CD4-positive, CD25-positive, alpha-beta regulatory T cell (primary cell): ENCODE measurements at regions not wholly inside any gene's neighbourhood (a gene's known extent, or its start where the extent isn't known, plus 50 kb on each side); places are given as distances from the start of the nearest gene placed in this dataset.

Experiments used
- ATAC-seq, 2 donors: fragments of 150-1000 bp; cut with Tn5 transposase; one replicate each; pipeline ENCODE4 v1.10.0; 2021; ENCODE audit warnings: low read depth in 2 of 2, moderate number of reproducible peaks in 2 of 2, moderate library complexity in 1 of 2
- DNase-seq, 3 donors: peaks; one replicate each; pipeline versions ENCODE4 v3.0.0 to v3.0.0-alpha.2; 2012 to 2022; ENCODE audit warnings: mixed read lengths in 1 of 3
- H3K27ac ChIP-seq: one replicate; pipeline ENCODE4 v1.7.0; 2013; ENCODE audit warnings: mild to moderate bottlenecking, low read length; ENCODE audit not compliant: insufficient read depth, poor library complexity, severe bottlenecking
- H3K27me3 ChIP-seq: one replicate; pipeline ENCODE4 v1.7.0; 2013; ENCODE audit warnings: low read length; ENCODE audit not compliant: control insufficient read depth, insufficient read depth
- H3K36me3 ChIP-seq: one replicate; pipeline ENCODE4 v1.7.0; 2013; ENCODE audit warnings: mild to moderate bottlenecking, low read length, moderate library complexity; ENCODE audit not compliant: control insufficient read depth, insufficient read depth
- H3K4me1 ChIP-seq: 2 replicates; pipeline ENCODE4 v1.7.0; 2013; ENCODE audit warnings: mild to moderate bottlenecking, low read length; ENCODE audit not compliant: insufficient read depth, control insufficient read depth, poor library complexity, severe bottlenecking
- H3K4me3 ChIP-seq: one replicate; pipeline ENCODE4 v1.7.0; 2013; ENCODE audit warnings: low read depth, mild to moderate bottlenecking, low read length, moderate library complexity
- H3K9me3 ChIP-seq, 2 experiments: 1 replicate in 1 of 2; 2 replicates in 1 of 2; pipeline ENCODE4 v1.7.0; 2013; ENCODE audit warnings: low read length in 2 of 2, mild to moderate bottlenecking in 1 of 2, moderate library complexity in 1 of 2; ENCODE audit not compliant: control insufficient read depth in 2 of 2
- H3K27ac Mint-ChIP-seq, 3 donors: one replicate each; pipeline ENCODE4 v1.8.0; 2020 to 2022; ENCODE audit warnings: mild to moderate bottlenecking in 3 of 3, mixed read lengths in 3 of 3, moderate library complexity in 2 of 3
- H3K27me3 Mint-ChIP-seq: one replicate; pipeline ENCODE4 v1.8.0; 2022; ENCODE audit warnings: mild to moderate bottlenecking, mixed read lengths
- H3K36me3 Mint-ChIP-seq: one replicate; pipeline ENCODE4 v1.8.0; 2020; ENCODE audit warnings: mixed read lengths
- H3K4me1 Mint-ChIP-seq, 4 donors: one replicate each; pipeline ENCODE4 v1.8.0; 2020 to 2022; ENCODE audit warnings: mixed read lengths in 4 of 4, mild to moderate bottlenecking in 1 of 4
- H3K4me3 Mint-ChIP-seq, 4 donors: one replicate each; pipeline ENCODE4 v1.8.0; 2020 to 2022; ENCODE audit warnings: mild to moderate bottlenecking in 4 of 4, mixed read lengths in 4 of 4, moderate library complexity in 3 of 4
- H3K9me3 Mint-ChIP-seq, 7 donors: one replicate each; pipeline ENCODE4 v1.8.0; 2020 to 2022; ENCODE audit warnings: mixed read lengths in 7 of 7, mild to moderate bottlenecking in 3 of 7, moderate library complexity in 2 of 7

- H3K27ac Mint-ChIP-seq, result no peak overlapping the region
Observed at GRCh38 chr2:16112251-16112971, 172.1 kb downstream of the MYCN start.

GRCh38 chr2:16111838-16112210, 171.5 kb downstream of the MYCN start:
- Mint-ChIP-seq H3K36me3 (no peaks in the 10 kb centered on the region), H3K27me3 (no peaks in the 10 kb centered on the region), H3K4me3 (no peak overlapping the region), H3K27ac (no peak overlapping the region), H3K4me1 (no peaks in the 10 kb centered on the region), H3K9me3 (peaks cover 0 to 2% (median 0%) of the 10 kb centered on the region in 7 donors)
- Histone ChIP-seq H3K9me3 (no peaks in the 10 kb centered on the region), H3K27ac (no peak overlapping the region), H3K36me3 (no peaks in the 10 kb centered on the region), H3K4me1 (no peaks in the 10 kb centered on the region), H3K27me3 (no peaks in the 10 kb centered on the region), H3K4me3 (no peak overlapping the region)
- ATAC-seq, result no peak
- DNase-seq, result no peak

More at GRCh38 chr2:16112251-16112971, 172.1 kb downstream of the MYCN start:
- no peaks in the 10 kb centered on the region for H3K4me1 ChIP-seq
- no peaks in the 10 kb centered on the region for H3K27me3 Mint-ChIP-seq
- peaks cover 0 to 2% (median 0%) of the 10 kb centered on the region in 7 donors for H3K9me3 Mint-ChIP-seq
- H3K9me3 ChIP-seq, result no peaks in the 10 kb centered on the region
- DNase-seq (no peak), ATAC-seq (no peak)
- H3K27me3 ChIP-seq, result no peaks in the 10 kb centered on the region
- H3K36me3 ChIP-seq, result no peaks in the 10 kb centered on the region
- H3K4me3 ChIP-seq, result no peak overlapping the region
- no peaks in the 10 kb centered on the region for H3K36me3 Mint-ChIP-seq
- no peak overlapping the region for H3K27ac ChIP-seq
- no peak overlapping the region for H3K4me3 Mint-ChIP-seq
- no peaks in the 10 kb centered on the region for H3K4me1 Mint-ChIP-seq

- H3K27ac Mint-ChIP-seq, result no peak overlapping the region
- Histone ChIP-seq H3K36me3 (no peaks in the 10 kb centered on the region), H3K27me3 (no peaks in the 10 kb centered on the region), H3K27ac (no peak overlapping the region), H3K4me3 (no peak overlapping the region), H3K9me3 (no peaks in the 10 kb centered on the region), H3K4me1 (no peaks in the 10 kb centered on the region)
- no peaks in the 10 kb centered on the region for H3K27me3 Mint-ChIP-seq
- ATAC-seq, result no peak
- DNase-seq, result no peak
- H3K4me3 Mint-ChIP-seq, result no peak overlapping the region
- H3K4me1 Mint-ChIP-seq, result no peaks in the 10 kb centered on the region
- no peaks in the 10 kb centered on the region for H3K36me3 Mint-ChIP-seq
- no peaks in the 10 kb centered on the region for H3K9me3 Mint-ChIP-seq
Observed at GRCh38 chr2:16109821-16110310, 169.5 kb downstream of the MYCN start.

GRCh38 chr2:16109368-16109820, 169.0 kb downstream of the MYCN start:
- Mint-ChIP-seq H3K9me3 (no peaks in the 10 kb centered on the region), H3K27me3 (no peaks in the 10 kb centered on the region), H3K4me1 (no peaks in the 10 kb centered on the region), H3K27ac (no peak overlapping the region), H3K4me3 (no peak overlapping the region), H3K36me3 (no peaks in the 10 kb centered on the region)
- Histone ChIP-seq H3K27ac (no peak overlapping the region), H3K4me1 (no peaks in the 10 kb centered on the region), H3K9me3 (no peaks in the 10 kb centered on the region), H3K36me3 (no peaks in the 10 kb centered on the region), H3K27me3 (no peaks in the 10 kb centered on the region), H3K4me3 (no peak overlapping the region)
- DNase-seq (no peak), ATAC-seq (no peak)

- Mint-ChIP-seq H3K36me3 (no peaks in the 10 kb centered on the region), H3K9me3 (no peaks in the 10 kb centered on the region), H3K27ac (no peak overlapping the region), H3K4me3 (no peak overlapping the region), H3K27me3 (no peaks in the 10 kb centered on the region), H3K4me1 (no peaks in the 10 kb centered on the region)
- ATAC-seq (no peak), DNase-seq (no peak)
- Histone ChIP-seq H3K4me3 (no peak overlapping the region), H3K27me3 (no peaks in the 10 kb centered on the region), H3K36me3 (no peaks in the 10 kb centered on the region), H3K4me1 (no peaks in the 10 kb centered on the region), H3K27ac (no peak overlapping the region), H3K9me3 (no peaks in the 10 kb centered on the region)
Observed at GRCh38 chr2:16107246-16107645, 166.9 kb downstream of the MYCN start.

- no peak for ATAC-seq
- H3K9me3 Mint-ChIP-seq, result no peaks in the 10 kb centered on the region
Observed at GRCh38 chr2:16106619-16107018, 166.3 kb downstream of the MYCN start.

GRCh38 chr2:16105669-16106281, 165.4 kb downstream of the MYCN start:
- H3K27ac Mint-ChIP-seq, result no peak overlapping the region
- H3K9me3 Mint-ChIP-seq, result no peaks in the 10 kb centered on the region
- DNase-seq, result no peak
- H3K4me1 Mint-ChIP-seq, result no peaks in the 10 kb centered on the region
- no peaks in the 10 kb centered on the region for H3K36me3 Mint-ChIP-seq
- H3K4me3 ChIP-seq, result no peak overlapping the region
- no peak overlapping the region for H3K4me3 Mint-ChIP-seq
- H3K4me1 ChIP-seq, result no peaks in the 10 kb centered on the region
- H3K27me3 ChIP-seq, result no peaks in the 10 kb centered on the region
- no peaks in the 10 kb centered on the region for H3K27me3 Mint-ChIP-seq
- ATAC-seq, result no peak
- H3K27ac ChIP-seq, result no peak overlapping the region
- H3K9me3 ChIP-seq, result no peaks in the 10 kb centered on the region
- no peaks in the 10 kb centered on the region for H3K36me3 ChIP-seq

More at GRCh38 chr2:16106619-16107018, 166.3 kb downstream of the MYCN start:
- Histone ChIP-seq H3K9me3 (no peaks in the 10 kb centered on the region), H3K36me3 (no peaks in the 10 kb centered on the region), H3K27me3 (no peaks in the 10 kb centered on the region), H3K27ac (no peak overlapping the region), H3K4me3 (no peak overlapping the region), H3K4me1 (no peaks in the 10 kb centered on the region)
- Mint-ChIP-seq H3K4me3 (no peak overlapping the region), H3K4me1 (no peaks in the 10 kb centered on the region), H3K36me3 (no peaks in the 10 kb centered on the region), H3K27ac (no peak overlapping the region), H3K27me3 (no peaks in the 10 kb centered on the region)
- DNase-seq, result no peak
